ENCODE measurements at regions not wholly inside any gene's neighbourhood (a gene's known extent, or its start where the extent isn't known, plus 50 kb on each side); places are given as distances from the start of the nearest gene placed in this dataset.
"Not testable (repeated sequence)": the region's sequence is repeated elsewhere in the genome, so short reads cannot be mapped to it uniquely, and the experiment has no call there.

DNA sequence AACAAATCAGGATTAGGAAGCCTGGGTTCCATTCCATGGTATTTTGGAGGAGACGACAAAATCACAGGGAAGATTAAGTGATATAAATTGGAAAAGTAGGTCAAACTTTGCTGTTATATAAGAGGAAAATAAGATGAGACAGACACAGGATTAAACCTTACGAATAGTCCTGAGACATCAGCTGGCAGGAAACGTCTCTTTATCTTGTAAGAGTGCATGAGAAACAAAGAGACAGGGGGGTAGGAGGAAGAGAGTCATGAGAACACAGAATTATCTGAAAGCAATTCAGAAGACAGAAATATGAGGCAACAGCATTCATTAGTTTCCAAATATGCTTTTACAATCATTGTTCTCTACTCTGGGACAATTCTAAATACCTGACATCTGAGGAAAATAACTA lies 310.6 kb upstream of the MIR17HG start:
- DNase-seq: no peak

GRCh38 chr13:91042870-91043269 lies 304.6 kb upstream of the MIR17HG start:
- no peak for DNase-seq

- DNase-seq: no peak
These were observed 302.0 kb upstream of the MIR17HG start for GRCh38 chr13:91045351-91046034.

DNA sequence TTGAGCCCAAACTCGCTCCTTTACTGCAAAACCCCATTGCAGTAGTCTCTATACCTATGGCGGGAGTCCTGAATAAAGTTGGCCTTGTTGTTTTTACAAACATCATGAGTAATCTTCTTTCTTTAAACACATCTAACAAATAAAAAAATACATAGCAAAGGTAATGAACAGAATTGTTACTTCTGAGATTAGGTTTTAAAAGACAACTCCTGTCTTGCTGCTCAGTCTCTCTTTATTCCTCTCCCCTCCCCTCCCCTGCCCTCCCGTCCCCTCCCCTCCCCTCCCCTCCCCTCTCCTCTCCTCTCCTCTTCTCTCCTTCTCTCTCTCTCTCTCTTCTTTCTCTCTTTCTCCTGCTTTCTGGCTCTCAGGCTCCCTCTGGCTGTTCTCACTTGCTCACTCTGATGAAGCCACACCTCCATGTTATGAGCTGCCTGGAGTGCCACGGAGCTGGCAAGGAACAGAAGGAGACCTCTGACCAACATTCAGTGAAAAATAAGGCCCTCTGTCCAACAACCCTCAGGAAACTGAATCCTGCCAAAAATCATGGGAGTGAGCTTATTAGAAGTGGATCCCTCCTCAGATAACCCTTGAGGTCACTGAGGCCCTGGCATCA lies 300.7 kb upstream of the MIR17HG start:
- DNase-seq: no peak

DNA sequence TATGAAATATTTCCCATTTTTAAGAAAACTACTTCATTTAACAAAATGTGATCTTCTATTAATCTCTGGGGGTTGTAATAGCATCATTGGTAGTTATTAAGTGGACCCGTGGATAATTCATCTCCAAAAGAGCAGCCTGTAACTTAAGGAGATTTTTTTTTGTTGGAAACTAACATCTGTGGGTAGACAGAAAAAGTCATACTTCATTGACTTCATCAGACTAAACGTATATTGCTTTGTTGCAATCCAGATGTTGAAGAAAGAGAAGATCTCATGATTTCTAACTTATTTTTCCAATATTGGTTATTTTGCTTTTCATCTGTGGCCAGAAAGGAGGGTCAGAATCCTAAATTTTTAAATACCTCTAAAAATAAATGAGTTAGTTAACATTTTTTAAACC lies 296.5 kb upstream of the MIR17HG start:
- DNase-seq: no peak

GRCh38 chr13:91052876-91053275 lies 294.6 kb upstream of the MIR17HG start:
- DNase-seq: no peak

GRCh38 chr13:91053318-91054065 lies 294.0 kb upstream of the MIR17HG start:
- no peak for DNase-seq

- DNase-seq: no peak
These were observed 292.6 kb upstream of the MIR17HG start for GRCh38 chr13:91054902-91055301.

DNA sequence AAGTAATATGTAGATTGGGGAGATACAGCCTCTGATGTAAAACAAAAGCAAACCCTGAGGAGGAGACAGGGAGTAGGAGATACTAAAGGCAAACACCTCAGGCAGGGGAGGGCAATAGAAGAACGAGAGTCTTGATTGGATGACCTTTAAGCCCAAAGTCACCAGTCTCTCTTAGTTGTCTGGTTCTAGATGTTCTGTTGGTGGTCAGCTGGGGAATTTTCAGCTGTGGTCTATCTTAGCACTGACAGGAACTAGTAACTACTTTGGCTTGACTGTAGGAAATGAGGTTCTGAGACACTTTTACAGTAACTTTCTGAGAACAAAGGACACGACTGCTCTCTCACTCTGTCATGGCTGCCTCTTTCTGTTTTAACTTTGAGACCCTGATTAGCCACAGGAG lies 290.7 kb upstream of the MIR17HG start:
- DNase-seq: no peak

DNA sequence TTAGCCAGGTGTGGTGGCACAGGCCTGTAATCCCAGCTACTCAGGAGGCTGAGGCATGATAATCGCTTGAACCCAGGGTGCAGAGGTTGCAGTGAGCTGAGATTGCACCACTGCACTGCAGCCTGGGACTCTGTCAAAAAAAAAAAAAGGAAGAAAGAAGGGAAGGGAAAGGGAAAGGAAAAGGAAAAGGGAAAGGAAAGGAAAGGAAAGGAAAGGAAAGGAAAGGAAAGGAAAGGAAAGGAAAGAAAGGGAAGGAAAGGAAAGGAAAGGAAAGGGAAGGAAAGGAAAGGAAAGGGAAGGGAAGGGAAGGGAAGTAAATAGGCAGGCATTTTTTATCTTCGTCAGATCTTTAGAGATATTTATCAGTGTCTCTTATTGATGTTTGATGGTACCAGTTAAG lies 290.0 kb upstream of the MIR17HG start:
- DNase-seq: not testable (repeated sequence)

DNA sequence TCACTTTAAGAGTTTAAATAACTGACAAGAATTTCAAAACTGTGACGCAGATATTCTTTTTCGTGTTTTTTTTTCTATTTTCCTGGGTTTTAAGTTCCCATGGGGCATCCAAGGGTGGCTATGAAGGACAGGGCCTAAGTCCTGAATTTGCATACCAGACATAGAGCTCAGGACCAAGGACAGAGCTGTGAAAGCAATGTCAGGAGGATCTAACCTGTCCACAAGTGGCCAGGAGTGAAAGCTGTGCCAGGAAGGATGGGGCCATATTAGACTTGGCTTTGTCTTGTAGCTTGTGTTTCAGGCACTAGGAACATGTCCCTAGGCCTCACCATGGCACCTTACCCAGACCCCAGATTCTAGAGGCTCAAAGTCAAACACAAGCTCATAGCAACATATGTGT lies 289.4 kb upstream of the MIR17HG start:
- no peak for DNase-seq

DNA sequence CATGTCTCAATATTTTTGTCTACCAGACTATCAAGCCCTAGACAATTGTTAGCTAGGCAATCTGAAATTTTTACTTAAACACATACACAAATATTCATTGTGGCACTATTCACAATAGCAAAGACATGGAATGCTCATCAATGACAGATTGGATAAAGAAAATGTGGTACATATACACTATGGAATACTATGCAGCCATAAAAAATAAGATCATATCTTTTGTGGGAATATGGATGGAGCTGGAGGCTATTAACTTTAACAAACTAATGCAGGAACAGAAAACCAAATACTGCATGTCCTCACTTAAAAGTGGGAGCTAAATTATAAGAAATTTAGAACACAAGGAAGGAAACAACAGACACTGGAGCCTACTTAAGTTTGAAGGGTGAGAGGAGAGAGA lies 288.6 kb upstream of the MIR17HG start:
- no peak for DNase-seq

- DNase-seq: no peak
These were observed 280.7 kb upstream of the MIR17HG start for GRCh38 chr13:91066745-91067144.

GRCh38 chr13:91072486-91072885 lies 275.0 kb upstream of the MIR17HG start:
- no peak for DNase-seq

DNA sequence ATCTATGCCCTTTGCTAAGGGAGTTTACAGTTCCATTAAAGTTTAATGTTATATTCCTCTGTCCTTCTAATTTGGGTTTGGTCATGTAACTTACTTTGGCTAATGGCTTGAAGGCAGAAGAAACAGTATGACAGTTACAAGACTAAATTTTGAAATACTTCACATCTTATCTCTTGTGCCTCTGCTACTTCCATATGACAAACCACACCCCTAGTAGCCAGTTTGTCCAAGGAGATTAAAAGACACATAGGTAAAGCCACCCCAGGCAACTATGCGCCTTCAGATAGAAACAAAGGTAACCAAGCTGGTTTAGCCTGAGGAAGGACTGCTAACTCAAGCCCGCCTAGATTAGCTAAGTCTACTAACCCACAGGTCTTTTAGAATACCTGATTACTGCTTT lies 273.4 kb upstream of the MIR17HG start:
- no peak for DNase-seq

- DNase-seq: no peak
These were observed 270.7 kb upstream of the MIR17HG start for GRCh38 chr13:91076830-91077229.

DNA sequence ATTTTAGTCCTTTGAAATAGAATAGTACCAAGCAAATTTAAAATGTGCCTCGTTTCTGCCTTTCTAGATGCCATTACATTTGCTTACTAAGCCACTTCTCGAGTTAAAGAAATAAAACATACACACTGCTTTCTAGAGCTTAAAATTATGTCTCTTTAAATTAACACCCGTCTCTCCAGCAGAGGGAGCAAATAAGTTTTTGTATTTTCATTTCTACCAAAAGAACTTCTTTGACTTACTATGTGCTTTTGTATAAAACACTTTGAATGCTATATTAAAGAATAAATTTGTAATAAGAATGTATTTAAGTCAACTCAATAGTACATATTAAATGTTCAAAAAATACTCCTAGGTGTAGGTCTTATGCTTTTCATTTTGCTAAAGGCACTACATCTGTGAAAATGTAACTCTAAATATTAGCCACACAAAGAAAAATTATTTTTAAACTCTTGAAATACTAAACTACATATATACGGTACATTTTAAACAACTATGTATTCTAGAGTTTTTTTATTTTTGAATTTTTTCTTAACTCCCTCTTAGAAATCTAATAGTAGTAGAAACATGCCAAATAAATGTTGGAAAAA lies 269.3 kb upstream of the MIR17HG start:
- DNase-seq: peak; percentile 13

DNA sequence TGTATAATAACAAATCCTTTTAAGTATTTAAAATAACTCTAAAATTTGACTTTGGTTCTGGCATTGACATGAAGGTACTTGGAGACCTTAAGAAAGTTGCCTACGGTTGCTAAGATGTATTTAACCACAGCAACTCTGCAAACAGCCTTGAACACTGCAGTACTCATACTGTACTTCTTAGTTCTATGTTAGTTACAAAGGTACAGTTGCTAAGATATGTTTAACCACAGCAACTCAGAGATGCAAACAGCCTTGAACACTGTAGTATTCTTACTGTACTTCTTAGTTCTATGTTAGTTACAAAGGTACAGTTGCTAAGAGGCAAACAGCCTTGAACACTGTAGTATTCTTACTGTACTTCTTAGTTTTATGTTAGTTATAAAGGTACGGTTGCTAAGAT lies 268.3 kb upstream of the MIR17HG start:
- no peak for DNase-seq

DNA sequence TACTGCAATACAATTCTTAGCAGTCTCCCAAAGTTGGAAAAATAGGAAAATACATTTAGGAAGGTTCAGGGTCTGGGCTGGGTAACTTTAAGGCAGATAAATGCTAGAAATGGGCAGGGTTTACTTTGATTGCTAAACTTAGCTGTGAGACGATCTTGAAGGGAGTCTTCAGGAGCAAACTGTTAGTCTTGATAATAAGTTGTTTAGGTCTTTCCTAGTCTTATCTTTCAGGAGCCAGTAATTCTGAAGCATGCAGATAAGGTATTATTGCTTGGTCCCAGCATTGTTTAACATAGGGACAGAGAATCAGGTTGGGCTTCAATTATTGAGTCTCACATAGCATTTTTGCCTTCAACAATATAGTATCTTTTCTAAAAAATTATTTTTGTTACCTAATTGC lies 262.4 kb upstream of the MIR17HG start:
- DNase-seq: no peak

DNA sequence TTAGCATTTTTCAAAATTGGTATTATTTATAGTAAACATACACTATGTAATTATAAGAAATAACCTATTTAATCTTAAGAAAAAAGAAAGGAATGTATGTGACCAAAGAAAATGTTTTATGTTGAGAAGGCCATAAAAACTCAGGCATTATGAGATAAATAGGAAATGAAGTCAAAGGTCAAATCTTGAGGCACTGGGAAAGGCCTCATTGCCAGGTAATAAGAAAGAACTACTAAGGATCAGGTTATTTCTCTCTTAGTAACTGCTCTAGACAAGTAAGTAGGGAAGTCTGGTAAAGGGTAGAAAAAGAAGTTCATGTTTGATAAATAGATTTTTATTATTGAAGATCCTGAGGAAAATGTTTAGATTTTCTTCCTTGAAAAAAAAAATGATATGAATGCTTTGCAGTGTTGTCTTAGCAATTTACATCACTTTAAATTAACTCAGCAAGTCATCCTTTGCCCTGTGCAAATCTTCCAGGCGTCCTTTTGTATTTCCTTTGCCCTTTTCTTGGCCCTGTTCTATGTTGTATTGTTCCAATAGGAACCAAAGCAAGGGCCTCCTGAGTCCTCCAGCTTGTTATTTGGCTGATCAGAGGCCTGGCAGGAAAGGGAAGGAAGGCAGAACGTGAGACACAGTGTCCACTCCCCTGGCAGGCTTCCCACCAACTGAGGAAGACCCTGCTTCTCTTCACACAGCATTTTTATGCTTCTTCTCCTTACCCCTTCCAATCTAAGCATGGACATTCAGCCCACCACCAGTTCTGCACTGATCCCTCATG lies 260.4 kb upstream of the MIR17HG start:
- no peak for DNase-seq

GRCh38 chr13:91097269-91097668 lies 250.2 kb upstream of the MIR17HG start:
- DNase-seq: no peak

GRCh38 chr13:91099877-91100276 lies 247.6 kb upstream of the MIR17HG start:
- no peak for DNase-seq

DNA sequence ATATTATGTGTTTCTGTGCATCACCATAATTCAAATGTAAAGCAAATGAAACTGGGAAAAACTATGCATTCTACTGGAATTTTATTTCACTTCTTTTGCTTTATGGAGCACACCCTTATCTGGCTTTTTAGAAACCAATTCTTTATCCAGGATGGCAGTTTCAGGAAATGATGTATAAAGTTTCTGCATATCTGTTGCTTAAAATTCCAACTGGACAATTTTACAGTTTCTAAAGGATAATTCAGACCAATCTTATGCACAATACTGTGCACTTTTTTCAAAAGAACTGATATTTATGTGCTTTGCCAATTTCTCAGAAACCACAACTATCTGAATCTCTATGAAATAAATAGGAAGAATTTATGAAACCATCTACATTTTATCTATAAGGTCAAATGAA lies 246.5 kb upstream of the MIR17HG start:
- no peak for DNase-seq
